ENCODE measurements at regions not wholly inside any gene's neighbourhood (a gene's known extent, or its start where the extent isn't known, plus 50 kb on each side); places are given as distances from the start of the nearest gene placed in this dataset.

GRCh38 chr9:71285191-71285656, 163.8 kb upstream of the TRPM3 start (continued):
- TF ChIP-seq POLR2AphosphoS5 (IDR thresholded peaks at IDR 0.05; ENCODE audit: low read depth, low read length) (no peak), HDAC6 (IDR thresholded peaks at IDR 0.05; ENCODE audit: low read depth, low read length) (no peak), TEAD4 (IDR thresholded peaks at IDR 0.05; ENCODE audit: low read depth, low read length) (peak; percentile 39; the same call in 1 of the 2 replicates)
- TF ChIP-seq, protein P1, sequence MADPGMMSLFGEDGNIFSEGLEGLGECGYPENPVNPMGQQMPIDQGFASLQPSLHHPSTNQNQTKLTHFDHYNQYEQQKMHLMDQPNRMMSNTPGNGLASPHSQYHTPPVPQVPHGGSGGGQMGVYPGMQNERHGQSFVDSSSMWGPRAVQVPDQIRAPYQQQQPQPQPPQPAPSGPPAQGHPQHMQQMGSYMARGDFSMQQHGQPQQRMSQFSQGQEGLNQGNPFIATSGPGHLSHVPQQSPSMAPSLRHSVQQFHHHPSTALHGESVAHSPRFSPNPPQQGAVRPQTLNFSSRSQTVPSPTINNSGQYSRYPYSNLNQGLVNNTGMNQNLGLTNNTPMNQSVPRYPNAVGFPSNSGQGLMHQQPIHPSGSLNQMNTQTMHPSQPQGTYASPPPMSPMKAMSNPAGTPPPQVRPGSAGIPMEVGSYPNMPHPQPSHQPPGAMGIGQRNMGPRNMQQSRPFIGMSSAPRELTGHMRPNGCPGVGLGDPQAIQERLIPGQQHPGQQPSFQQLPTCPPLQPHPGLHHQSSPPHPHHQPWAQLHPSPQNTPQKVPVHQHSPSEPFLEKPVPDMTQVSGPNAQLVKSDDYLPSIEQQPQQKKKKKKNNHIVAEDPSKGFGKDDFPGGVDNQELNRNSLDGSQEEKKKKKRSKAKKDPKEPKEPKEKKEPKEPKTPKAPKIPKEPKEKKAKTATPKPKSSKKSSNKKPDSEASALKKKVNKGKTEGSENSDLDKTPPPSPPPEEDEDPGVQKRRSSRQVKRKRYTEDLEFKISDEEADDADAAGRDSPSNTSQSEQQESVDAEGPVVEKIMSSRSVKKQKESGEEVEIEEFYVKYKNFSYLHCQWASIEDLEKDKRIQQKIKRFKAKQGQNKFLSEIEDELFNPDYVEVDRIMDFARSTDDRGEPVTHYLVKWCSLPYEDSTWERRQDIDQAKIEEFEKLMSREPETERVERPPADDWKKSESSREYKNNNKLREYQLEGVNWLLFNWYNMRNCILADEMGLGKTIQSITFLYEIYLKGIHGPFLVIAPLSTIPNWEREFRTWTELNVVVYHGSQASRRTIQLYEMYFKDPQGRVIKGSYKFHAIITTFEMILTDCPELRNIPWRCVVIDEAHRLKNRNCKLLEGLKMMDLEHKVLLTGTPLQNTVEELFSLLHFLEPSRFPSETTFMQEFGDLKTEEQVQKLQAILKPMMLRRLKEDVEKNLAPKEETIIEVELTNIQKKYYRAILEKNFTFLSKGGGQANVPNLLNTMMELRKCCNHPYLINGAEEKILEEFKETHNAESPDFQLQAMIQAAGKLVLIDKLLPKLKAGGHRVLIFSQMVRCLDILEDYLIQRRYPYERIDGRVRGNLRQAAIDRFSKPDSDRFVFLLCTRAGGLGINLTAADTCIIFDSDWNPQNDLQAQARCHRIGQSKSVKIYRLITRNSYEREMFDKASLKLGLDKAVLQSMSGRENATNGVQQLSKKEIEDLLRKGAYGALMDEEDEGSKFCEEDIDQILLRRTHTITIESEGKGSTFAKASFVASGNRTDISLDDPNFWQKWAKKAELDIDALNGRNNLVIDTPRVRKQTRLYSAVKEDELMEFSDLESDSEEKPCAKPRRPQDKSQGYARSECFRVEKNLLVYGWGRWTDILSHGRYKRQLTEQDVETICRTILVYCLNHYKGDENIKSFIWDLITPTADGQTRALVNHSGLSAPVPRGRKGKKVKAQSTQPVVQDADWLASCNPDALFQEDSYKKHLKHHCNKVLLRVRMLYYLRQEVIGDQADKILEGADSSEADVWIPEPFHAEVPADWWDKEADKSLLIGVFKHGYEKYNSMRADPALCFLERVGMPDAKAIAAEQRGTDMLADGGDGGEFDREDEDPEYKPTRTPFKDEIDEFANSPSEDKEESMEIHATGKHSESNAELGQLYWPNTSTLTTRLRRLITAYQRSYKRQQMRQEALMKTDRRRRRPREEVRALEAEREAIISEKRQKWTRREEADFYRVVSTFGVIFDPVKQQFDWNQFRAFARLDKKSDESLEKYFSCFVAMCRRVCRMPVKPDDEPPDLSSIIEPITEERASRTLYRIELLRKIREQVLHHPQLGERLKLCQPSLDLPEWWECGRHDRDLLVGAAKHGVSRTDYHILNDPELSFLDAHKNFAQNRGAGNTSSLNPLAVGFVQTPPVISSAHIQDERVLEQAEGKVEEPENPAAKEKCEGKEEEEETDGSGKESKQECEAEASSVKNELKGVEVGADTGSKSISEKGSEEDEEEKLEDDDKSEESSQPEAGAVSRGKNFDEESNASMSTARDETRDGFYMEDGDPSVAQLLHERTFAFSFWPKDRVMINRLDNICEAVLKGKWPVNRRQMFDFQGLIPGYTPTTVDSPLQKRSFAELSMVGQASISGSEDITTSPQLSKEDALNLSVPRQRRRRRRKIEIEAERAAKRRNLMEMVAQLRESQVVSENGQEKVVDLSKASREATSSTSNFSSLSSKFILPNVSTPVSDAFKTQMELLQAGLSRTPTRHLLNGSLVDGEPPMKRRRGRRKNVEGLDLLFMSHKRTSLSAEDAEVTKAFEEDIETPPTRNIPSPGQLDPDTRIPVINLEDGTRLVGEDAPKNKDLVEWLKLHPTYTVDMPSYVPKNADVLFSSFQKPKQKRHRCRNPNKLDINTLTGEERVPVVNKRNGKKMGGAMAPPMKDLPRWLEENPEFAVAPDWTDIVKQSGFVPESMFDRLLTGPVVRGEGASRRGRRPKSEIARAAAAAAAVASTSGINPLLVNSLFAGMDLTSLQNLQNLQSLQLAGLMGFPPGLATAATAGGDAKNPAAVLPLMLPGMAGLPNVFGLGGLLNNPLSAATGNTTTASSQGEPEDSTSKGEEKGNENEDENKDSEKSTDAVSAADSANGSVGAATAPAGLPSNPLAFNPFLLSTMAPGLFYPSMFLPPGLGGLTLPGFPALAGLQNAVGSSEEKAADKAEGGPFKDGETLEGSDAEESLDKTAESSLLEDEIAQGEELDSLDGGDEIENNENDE (IDR thresholded peaks at IDR 0.05; ENCODE audit: insufficient replicate concordance, low read length), result no peak
